IMR-90 (cell line): ENCODE measurements at regions not wholly inside any gene's neighbourhood (a gene's known extent, or its start where the extent isn't known, plus 50 kb on each side); places are given as distances from the start of the nearest gene placed in this dataset.

Source experiments
- ATAC-seq: fragments of 200-7000 bp; cut with Tn5 transposase; 2 replicates; pipeline ENCODE4 v1.9.1; 2020; ENCODE audit warnings: low read depth, mild to moderate bottlenecking, moderate library complexity
- BruUV-seq: library from RNA; stranded (reverse); fragments of 400-500 nt; replicated peaks from 2 replicates; lab custom pipeline; 2021; lab: Mats Ljungman, UMichigan
- CTCF ChIA-PET: fragments of 300-600 bp; formaldehyde crosslinking; extraction: SDS; loops from one replicate; lab custom pipeline; 2021; ENCODE audit warnings: antibody characterized with exemption; lab: Yijun Ruan, JAX
- POLR2A ChIA-PET: fragments of 300-600 bp; sonication (Branson Sonifier 250); formaldehyde crosslinking; loops from one replicate; lab custom pipeline; 2022; ENCODE audit warnings: antibody characterized with exemption; ENCODE audit not compliant: unreplicated experiment; lab: Charles Lee
- DNase-seq: peaks from one replicate; pipeline ENCODE4 v3.0.0; 2013
- H2AFZ ChIP-seq: replicated peaks from 2 replicates; pipeline ENCODE3; 2013; ENCODE audit warnings: low read length, mild to moderate bottlenecking; ENCODE audit not compliant: poor library complexity
- H2AK5ac ChIP-seq: 2 replicates; pipeline ENCODE4 v1.6.1; 2013; ENCODE audit warnings: low read depth, low read length, inconsistent platforms
- H2AK9ac ChIP-seq: replicated peaks from 2 replicates; pipeline ENCODE3; 2013; ENCODE audit warnings: mild to moderate bottlenecking, low read depth, low read length, moderate library complexity; ENCODE audit not compliant: poor library complexity
- H2BK120ac ChIP-seq: 2 replicates; pipeline ENCODE4 v1.6.1; 2013; ENCODE audit warnings: low read depth, low read length, inconsistent platforms
- H2BK15ac ChIP-seq: 3 replicates; pipeline ENCODE4 v1.6.1; 2013; ENCODE audit warnings: low read depth, low read length, inconsistent platforms
- H2BK20ac ChIP-seq: 2 replicates; pipeline ENCODE4 v1.6.1; 2013; ENCODE audit warnings: low read depth, mild to moderate bottlenecking, inconsistent platforms, low read length, moderate library complexity
- H2BK5ac ChIP-seq: 2 replicates; pipeline ENCODE4 v1.6.1; 2013; ENCODE audit warnings: mild to moderate bottlenecking, low read depth, low read length, inconsistent platforms; ENCODE audit not compliant: poor library complexity, severe bottlenecking
- H3K14ac ChIP-seq: replicated peaks from 2 replicates; pipeline ENCODE4 v1.6.1; 2013; ENCODE audit warnings: low read depth, low read length, inconsistent platforms
- H3K18ac ChIP-seq: 2 replicates; pipeline ENCODE4 v1.6.1; 2013; ENCODE audit warnings: low read depth, low read length, control low read depth
- H3K23ac ChIP-seq: 2 replicates; pipeline ENCODE4 v1.6.1; 2013; ENCODE audit warnings: low read depth, low read length, inconsistent platforms
- H3K27ac ChIP-seq: 2 replicates; pipeline ENCODE4 v1.5.1; 2013; ENCODE audit warnings: mild to moderate bottlenecking, control low read depth, low read length; ENCODE audit not compliant: insufficient read depth
- H3K27me3 ChIP-seq: 2 replicates; pipeline ENCODE4 v1.6.1; 2013; ENCODE audit warnings: low read length; ENCODE audit not compliant: control insufficient read depth, insufficient read depth
- H3K36me3 ChIP-seq: 2 replicates; pipeline ENCODE4 v1.6.1; 2013; ENCODE audit warnings: low read length, mixed read lengths; ENCODE audit not compliant: control insufficient read depth, insufficient read depth
- H3K4ac ChIP-seq: 2 replicates; pipeline ENCODE4 v1.6.1; 2013; ENCODE audit warnings: low read depth, low read length, inconsistent platforms
- H3K4me1 ChIP-seq: 2 replicates; pipeline ENCODE4 v1.6.1; 2013; ENCODE audit warnings: low read length, mixed read lengths; ENCODE audit not compliant: control insufficient read depth, insufficient read depth
- H3K4me2 ChIP-seq: 2 replicates; pipeline ENCODE4 v1.6.1; 2013; ENCODE audit warnings: low read depth, mild to moderate bottlenecking, control low read depth, low read length, moderate library complexity
- H3K4me3 ChIP-seq: 2 replicates; pipeline ENCODE4 v1.5.1; 2013; ENCODE audit warnings: low read depth, mild to moderate bottlenecking, control low read depth, low read length, moderate library complexity; ENCODE audit not compliant: insufficient read depth
- H3K56ac ChIP-seq: 2 replicates; pipeline ENCODE4 v1.6.1; 2013; ENCODE audit warnings: low read length, inconsistent platforms; ENCODE audit not compliant: insufficient read depth; ENCODE audit errors: extremely low read depth
- H3K79me1 ChIP-seq, 2 experiments: 2 replicates each; pipeline ENCODE4 v1.6.1; 2013; ENCODE audit warnings: low read length in 2 of 2, inconsistent platforms in 1 of 2, low read depth in 1 of 2
- H3K9ac ChIP-seq: 2 replicates; pipeline ENCODE4 v1.6.1; 2013; ENCODE audit warnings: low read depth, low read length, control low read depth
- H3K9me1 ChIP-seq: 2 replicates; pipeline ENCODE4 v1.6.1; 2013; ENCODE audit warnings: low read length, inconsistent platforms; ENCODE audit not compliant: insufficient read depth
- H3K9me3 ChIP-seq: 2 replicates; pipeline ENCODE4 v1.6.1; 2013; ENCODE audit warnings: low read length; ENCODE audit not compliant: control insufficient read depth, insufficient read depth
- H4K20me1 ChIP-seq: 2 replicates; pipeline ENCODE4 v1.6.1; 2013; ENCODE audit warnings: low read length, inconsistent platforms; ENCODE audit not compliant: insufficient read depth
- H4K5ac ChIP-seq: 2 replicates; pipeline ENCODE4 v1.6.1; 2013; ENCODE audit warnings: mild to moderate bottlenecking, low read depth, low read length, control low read depth
- H4K8ac ChIP-seq, 2 experiments: 2 replicates each; pipeline ENCODE4 v1.6.1; 2013; ENCODE audit warnings: low read depth in 2 of 2, low read length in 2 of 2, control low read depth in 1 of 2, inconsistent platforms in 1 of 2
- H4K91ac ChIP-seq: 2 replicates; pipeline ENCODE4 v1.6.1; 2013; ENCODE audit warnings: low read depth, low read length, inconsistent platforms; ENCODE audit not compliant: insufficient read depth
- CEBPB ChIP-seq: IDR thresholded peaks from 2 replicates; pipeline ENCODE4 v1.6.1; 2012; ENCODE audit warnings: low read depth, low read length, improper control_type of control experiment
- POLR2A ChIP-seq: IDR thresholded peaks from 2 replicates; pipeline ENCODE4 v1.6.1; 2012; ENCODE audit warnings: mild to moderate bottlenecking, low read depth, low read length
- WGBS, 2 experiments: methylation state at CpG; one replicate each; pipeline versions ENCODE4 v1.1.5 to v1.1.7; 2013; ENCODE audit warnings: missing lambda C conversion rate in 2 of 2; ENCODE audit not compliant: insufficient read length in 1 of 2; ENCODE audit errors: extremely low coverage in 2 of 2; 5-methylcytosine and 5-hydroxymethylcytosine counted together
- dilution Hi-C: fragments of 300-500 bp; cut with HindIII; formaldehyde crosslinking; loops from one replicate; pipeline ENCODE4 v1.14.3; 2018; ENCODE audit warnings: low sequenced_read_pairs; ENCODE audit not compliant: unreplicated experiment
- in situ Hi-C: fragments of 300-500 bp; cut with MboI; formaldehyde crosslinking; loops from 3 replicates; pipeline ENCODE4 v1.14.3; 2019; ENCODE audit warnings: low sequenced_read_pairs, inconsistent platforms, mixed read lengths
- intact Hi-C: fragments of 100-400 bp; cut with micrococcal nuclease; formaldehyde crosslinking; loops from 2 replicates; pipeline ENCODE4 v1.10.0; 2022

- dilution Hi-C loops: no loop called here
Observed at GRCh38 chr5:10921160-10921559, 160.1 kb upstream of the DAP start.

More at GRCh38 chr5:10921160-10921559, 160.1 kb upstream of the DAP start:
- Histone ChIP-seq H3K4me2 (no peak overlapping the region), H3K79me1 (no peaks in the 10 kb centered on the region), H3K4me1 (no peaks in the 10 kb centered on the region), H2BK120ac (no peak overlapping the region), H3K4ac (no peak overlapping the region), H2AK5ac (no peak overlapping the region), H3K23ac (no peak overlapping the region), H2AK9ac (no peak overlapping the region), H3K36me3 (no peaks in the 10 kb centered on the region), H3K9me3 (no peaks in the 10 kb centered on the region), H4K8ac (no peak overlapping the region), H2BK20ac (no peak overlapping the region), H3K9me1 (no peaks in the 10 kb centered on the region), H4K91ac (no peak overlapping the region), H4K5ac (no peak overlapping the region), H3K9ac (no peak overlapping the region), H3K27me3 (peaks cover 11% of the 10 kb centered on the region), H2BK15ac (no peak overlapping the region), H3K4me3 (no peak overlapping the region), H3K18ac (no peak overlapping the region), H4K20me1 (no peaks in the 10 kb centered on the region), H3K27ac (no peak overlapping the region), H2BK5ac (no peak overlapping the region), H3K56ac (no peak overlapping the region), H3K14ac (no peak overlapping the region), H2AFZ (no peak overlapping the region)
- WGBS, 2 experiments: no CpG with 5 or more reads among the region's 3 CpGs
- ChIA-PET CTCF (no interaction called here), POLR2A (no interaction called here)
- intact Hi-C loops (no loop called here), in situ Hi-C loops (no loop called here)
- no peak for ATAC-seq
- DNase-seq: no peak
- TF ChIP-seq CEBPB (no peak), POLR2A (no peak)
- no TSS peak for BruUV-seq
